OCI-LY7 (cell line): ENCODE measurements at regions not wholly inside any gene's neighbourhood (a gene's known extent, or its start where the extent isn't known, plus 50 kb on each side); places are given as distances from the start of the nearest gene placed in this dataset.

Experiments used
- BruUV-seq: library from RNA; stranded (reverse); fragments of 400-500 nt; replicated peaks from 2 replicates; lab custom pipeline; 2021; lab: Mats Ljungman, UMichigan
- CTCF ChIA-PET: fragments of 300-600 bp; sonication (Branson Sonifier 250); formaldehyde crosslinking; loops from one replicate; lab custom pipeline; 2022; ENCODE audit warnings: antibody characterized with exemption; ENCODE audit not compliant: unreplicated experiment; lab: Charles Lee
- POLR2A ChIA-PET: fragments of 300-600 bp; sonication (Branson Sonifier 250); formaldehyde crosslinking; loops from one replicate; lab custom pipeline; 2022; ENCODE audit warnings: antibody characterized with exemption; lab: Charles Lee
- DNase-seq: peaks from one replicate; pipeline ENCODE4 v3.0.0-alpha.2; 2015; ENCODE audit warnings: low spot score
- H2AFZ ChIP-seq: fragments of 200-600 bp; sonication (generic), shearing (Covaris generic); 2 replicates; pipeline ENCODE4 v1.6.1; 2014; ENCODE audit warnings: mild to moderate bottlenecking, antibody characterized with exemption, low read length, moderate library complexity
- H3K27ac ChIP-seq: fragments of 200-600 bp; sonication (generic); 2 replicates; pipeline ENCODE4 v1.5.1; 2014; ENCODE audit warnings: mixed run types, low read depth, mild to moderate bottlenecking, moderate library complexity, low read length, inconsistent platforms; ENCODE audit not compliant: poor library complexity, severe bottlenecking
- H3K36me3 ChIP-seq: fragments of 200-600 bp; sonication (generic); 2 replicates; pipeline ENCODE4 v1.6.1; 2014; ENCODE audit warnings: mild to moderate bottlenecking, antibody characterized with exemption, low read length, moderate library complexity, mixed read lengths; ENCODE audit not compliant: insufficient read depth
- H3K4me1 ChIP-seq: fragments of 200-600 bp; sonication (generic); 2 replicates; pipeline ENCODE4 v1.5.1; 2014; ENCODE audit warnings: mild to moderate bottlenecking, low read length; ENCODE audit not compliant: insufficient read depth, poor library complexity, severe bottlenecking
- H3K4me2 ChIP-seq: fragments of 200-600 bp; sonication (generic); 2 replicates; pipeline ENCODE4 v1.6.1; 2014; ENCODE audit warnings: mild to moderate bottlenecking, low read length
- H3K4me3 ChIP-seq: fragments of 200-600 bp; sonication (generic); 2 replicates; pipeline ENCODE4 v1.5.1; 2014; ENCODE audit warnings: mild to moderate bottlenecking, low read depth, low read length; ENCODE audit not compliant: poor library complexity, severe bottlenecking
- H3K79me2 ChIP-seq: fragments of 200-600 bp; sonication (generic); 2 replicates; pipeline ENCODE4 v1.6.1; 2016; ENCODE audit warnings: low read depth, mild to moderate bottlenecking, low read length, moderate library complexity, mixed read lengths; ENCODE audit not compliant: insufficient read depth
- H3K9me2 ChIP-seq: fragments of 200-600 bp; sonication (generic); 2 replicates; pipeline ENCODE4 v1.6.1; 2016; ENCODE audit warnings: mild to moderate bottlenecking, low read length, mixed read lengths; ENCODE audit not compliant: insufficient read depth
- H3K9me3 ChIP-seq: fragments of 200-600 bp; sonication (generic); 2 replicates; pipeline ENCODE4 v1.6.1; 2014; ENCODE audit warnings: mild to moderate bottlenecking, mixed run types, low read length, mixed read lengths
- H4K20me1 ChIP-seq: fragments of 200-600 bp; sonication (generic); 2 replicates; pipeline ENCODE4 v1.6.1; 2014; ENCODE audit warnings: mild to moderate bottlenecking, antibody characterized with exemption, low read length, moderate library complexity, mixed read lengths; ENCODE audit not compliant: insufficient read depth
- EZH2phosphoT487 ChIP-seq: fragments of 200-600 bp; sonication (generic); IDR thresholded peaks from 2 replicates; pipeline ENCODE4 v1.6.1; 2018; ENCODE audit warnings: low read depth, borderline replicate concordance, mild to moderate bottlenecking, mixed run types, antibody characterized with exemption, low read length, moderate library complexity, mixed read lengths
- intact Hi-C: fragments of 100-400 bp; cut with micrococcal nuclease; formaldehyde crosslinking; loops from one replicate; pipeline ENCODE4 v1.10.0; 2022; ENCODE audit not compliant: unreplicated experiment
- TF ChIP-seq, protein P1 (sequence below): fragments of 200-600 bp; sonication (generic); conservative IDR thresholded peaks from 2 replicates; pipeline ENCODE4 v1.5.1; 2014; ENCODE audit warnings: mild to moderate bottlenecking, antibody characterized with exemption, low read length, moderate library complexity, mixed read lengths

DNA sequence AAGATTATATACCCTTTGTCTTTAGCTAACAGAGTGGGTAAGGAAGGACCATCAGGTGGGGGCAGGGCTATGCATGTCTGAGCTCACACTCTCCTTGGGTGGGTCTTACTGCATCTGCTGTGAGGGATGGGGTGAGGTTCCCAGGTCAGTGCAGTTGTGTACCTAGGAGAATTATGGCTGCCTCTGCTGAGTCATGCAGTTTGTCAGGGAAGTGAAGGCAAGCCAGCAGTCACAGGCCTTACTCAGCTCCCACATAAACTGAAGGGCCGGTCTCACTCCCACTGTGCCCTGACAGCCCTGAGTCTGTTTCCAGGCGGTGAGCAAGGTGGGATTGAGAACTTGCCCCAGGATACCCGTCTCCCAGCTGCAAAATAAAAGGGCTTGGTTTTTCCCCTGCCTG lies 328.6 kb downstream of the MAP2K6 start:
- no peak overlapping the region for H3K4me3 ChIP-seq
- no peaks in the 10 kb centered on the region for H3K4me1 ChIP-seq
- no peak overlapping the region for H2AFZ ChIP-seq
- no peaks in the 10 kb centered on the region for H3K79me2 ChIP-seq
- no TSS peak for BruUV-seq
- ChIA-PET POLR2A (no interaction called here), CTCF (no interaction called here)
- H4K20me1 ChIP-seq = no peaks in the 10 kb centered on the region
- no peak overlapping the region for H3K27ac ChIP-seq
- TF ChIP-seq, protein P1, sequence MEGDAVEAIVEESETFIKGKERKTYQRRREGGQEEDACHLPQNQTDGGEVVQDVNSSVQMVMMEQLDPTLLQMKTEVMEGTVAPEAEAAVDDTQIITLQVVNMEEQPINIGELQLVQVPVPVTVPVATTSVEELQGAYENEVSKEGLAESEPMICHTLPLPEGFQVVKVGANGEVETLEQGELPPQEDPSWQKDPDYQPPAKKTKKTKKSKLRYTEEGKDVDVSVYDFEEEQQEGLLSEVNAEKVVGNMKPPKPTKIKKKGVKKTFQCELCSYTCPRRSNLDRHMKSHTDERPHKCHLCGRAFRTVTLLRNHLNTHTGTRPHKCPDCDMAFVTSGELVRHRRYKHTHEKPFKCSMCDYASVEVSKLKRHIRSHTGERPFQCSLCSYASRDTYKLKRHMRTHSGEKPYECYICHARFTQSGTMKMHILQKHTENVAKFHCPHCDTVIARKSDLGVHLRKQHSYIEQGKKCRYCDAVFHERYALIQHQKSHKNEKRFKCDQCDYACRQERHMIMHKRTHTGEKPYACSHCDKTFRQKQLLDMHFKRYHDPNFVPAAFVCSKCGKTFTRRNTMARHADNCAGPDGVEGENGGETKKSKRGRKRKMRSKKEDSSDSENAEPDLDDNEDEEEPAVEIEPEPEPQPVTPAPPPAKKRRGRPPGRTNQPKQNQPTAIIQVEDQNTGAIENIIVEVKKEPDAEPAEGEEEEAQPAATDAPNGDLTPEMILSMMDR = no peak
- TF ChIP-seq EZH2phosphoT487 = no peak
- DNase-seq = no peak
- no peaks in the 10 kb centered on the region for H3K36me3 ChIP-seq
- H3K9me2 ChIP-seq = no peaks in the 10 kb centered on the region
- H3K9me3 ChIP-seq = no peaks in the 10 kb centered on the region
- H3K4me2 ChIP-seq = no peak overlapping the region
- intact Hi-C loops = no loop called here

DNA sequence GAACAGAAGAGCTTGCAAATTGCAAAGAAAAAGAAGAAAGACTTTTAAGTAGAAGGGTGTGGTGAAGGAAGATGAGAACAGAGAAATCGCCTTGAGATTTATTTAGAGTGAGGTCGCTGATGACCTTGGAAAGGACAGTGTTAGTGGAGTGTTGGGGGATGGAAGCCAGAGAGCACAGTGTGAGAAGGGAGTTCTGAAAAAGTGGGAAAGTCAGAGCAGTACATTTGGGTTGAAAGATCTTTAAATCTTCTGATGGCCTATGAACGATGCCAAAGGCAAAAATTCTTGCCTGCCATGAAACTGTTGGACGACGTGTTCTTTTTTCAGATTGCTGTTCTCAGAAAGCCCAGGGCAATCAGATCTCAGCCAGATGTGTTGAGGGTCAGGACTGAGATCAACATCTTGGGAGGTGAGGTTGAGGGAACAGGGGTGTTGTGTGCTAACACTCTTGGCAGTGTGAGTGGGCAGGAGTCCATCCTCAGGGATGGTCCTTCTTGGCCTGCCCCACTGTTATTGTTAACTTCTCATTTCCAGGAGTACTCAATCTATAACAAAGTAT lies 330.1 kb downstream of the MAP2K6 start:
- no peaks in the 10 kb centered on the region for H3K9me3 ChIP-seq
- no peak for TF ChIP-seq EZH2phosphoT487
- TF ChIP-seq, protein P1 = no peak
- POLR2A ChIA-PET = no interaction called here
- no peak overlapping the region for H3K4me2 ChIP-seq
- H3K9me2 ChIP-seq = no peaks in the 10 kb centered on the region
- intact Hi-C loops = no loop called here
- H2AFZ ChIP-seq = no peak overlapping the region
- no peaks in the 10 kb centered on the region for H4K20me1 ChIP-seq
- no peaks in the 10 kb centered on the region for H3K79me2 ChIP-seq
- H3K27ac ChIP-seq = no peak overlapping the region
- H3K4me3 ChIP-seq = no peak overlapping the region
- no peak for DNase-seq
- CTCF ChIA-PET = no interaction called here
- no TSS peak for BruUV-seq
- H3K4me1 ChIP-seq = no peaks in the 10 kb centered on the region
- H3K36me3 ChIP-seq = no peaks in the 10 kb centered on the region

DNA sequence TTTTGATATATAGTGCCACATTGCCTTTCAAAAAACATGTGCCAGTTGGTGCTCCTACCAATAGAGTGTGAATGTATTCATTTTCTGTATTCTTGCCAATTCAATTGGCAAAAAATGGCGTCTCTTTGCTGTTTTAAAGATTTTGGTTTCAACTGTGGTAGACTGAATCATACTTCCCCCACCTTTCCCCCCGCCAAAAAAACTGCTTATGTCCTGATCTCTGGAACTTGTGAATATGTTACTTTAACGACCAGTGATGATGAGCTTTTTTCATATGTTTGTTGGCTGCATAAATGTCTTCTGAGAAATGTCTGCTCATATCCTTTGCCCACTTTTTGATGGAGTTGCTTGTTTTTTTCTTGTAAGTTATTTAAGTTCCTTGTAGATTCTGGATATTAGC lies 325.1 kb upstream of the KCNJ16 start:
- TF ChIP-seq, protein P1 = no peak
- TF ChIP-seq EZH2phosphoT487 = no peak
- ChIA-PET CTCF (interaction anchor here (0.6 kb wide), 1 partner anchor 1917 kb away, joined by 8 read pairs; no protein-coding TSS in a partner anchor), POLR2A (interaction anchor here (0.6 to 3.0 kb wide), 7 partner anchors 10 to 189 kb away, joined by 3 to 10 read pairs (median 5); no protein-coding TSS in a partner anchor)
- BruUV-seq = no TSS peak
- H4K20me1 ChIP-seq = no peaks in the 10 kb centered on the region
- no peak for DNase-seq
- no peaks in the 10 kb centered on the region for H3K36me3 ChIP-seq
- H3K9me2 ChIP-seq = no peaks in the 10 kb centered on the region
- no peak overlapping the region for H2AFZ ChIP-seq
- no peak overlapping the region for H3K4me3 ChIP-seq
- H3K9me3 ChIP-seq = no peaks in the 10 kb centered on the region
- no peaks in the 10 kb centered on the region for H3K79me2 ChIP-seq
- H3K27ac ChIP-seq = no peak overlapping the region
- no peak overlapping the region for H3K4me2 ChIP-seq
- intact Hi-C loops = no loop called here
- no peaks in the 10 kb centered on the region for H3K4me1 ChIP-seq
